SK-N-MC (cell line): ENCODE measurements at regions not wholly inside any gene's neighbourhood (a gene's known extent, or its start where the extent isn't known, plus 50 kb on each side); places are given as distances from the start of the nearest gene placed in this dataset.

ENCODE experiments used
- EZH2 ChIP-seq: fragments of 200-600 bp; sonication (generic); IDR thresholded peaks from one replicate; pipeline ENCODE4 v1.6.1; 2017; ENCODE audit warnings: antibody characterized with exemption
- FOXP2 ChIP-seq: optimal IDR thresholded peaks from 2 replicates; pipeline ENCODE3; 2011; ENCODE audit warnings: mild to moderate bottlenecking, moderate library complexity; ENCODE audit not compliant: insufficient read depth; ENCODE audit errors: extremely low read length, control extremely low read depth
- POLR2AphosphoS5 ChIP-seq: IDR thresholded peaks from 2 replicates; pipeline ENCODE4 v1.6.1; 2012; ENCODE audit warnings: mild to moderate bottlenecking, low read depth, low read length, borderline replicate concordance

DNA sequence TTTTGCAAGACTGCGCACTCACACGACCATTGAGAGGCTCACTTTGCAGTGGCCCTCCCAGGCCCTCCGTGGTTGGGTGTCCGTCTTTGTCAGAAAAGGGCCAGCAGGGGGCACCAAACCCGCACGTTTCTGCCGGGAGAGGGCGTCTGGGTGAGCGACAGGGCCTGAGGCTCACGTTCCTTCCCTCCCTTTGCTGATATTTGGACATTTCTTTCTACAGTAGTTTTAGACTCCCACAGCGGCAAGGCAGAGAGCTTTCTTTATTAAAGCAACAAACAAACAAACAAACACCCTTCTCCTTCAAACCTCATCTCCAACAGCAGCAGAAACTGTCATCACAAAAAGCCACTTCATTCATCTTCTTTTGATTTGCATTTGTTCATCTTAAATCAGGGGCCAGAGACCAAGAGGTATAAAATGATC, 79.2 kb upstream of the WDR26 start:
- no peak for TF ChIP-seq EZH2
- no peak for TF ChIP-seq POLR2AphosphoS5
- TF ChIP-seq FOXP2 = no peak
